Heart left ventricle (tissue), 16 donors: ENCODE measurements at regions not wholly inside any gene's neighbourhood (a gene's known extent, or its start where the extent isn't known, plus 50 kb on each side); places are given as distances from the start of the nearest gene placed in this dataset.
A peak's percentile ranks its signal among the peaks of the same experiment; 100 is the strongest.

Experiments
- ATAC-seq, 4 donors: fragments of 200-7000 bp; cut with Tn5 transposase; one replicate each; pipeline ENCODE4 v1.9.1; 2020 to 2022; ENCODE audit warnings: moderate library complexity in 4 of 4, mild to moderate bottlenecking in 3 of 4, moderate number of reproducible peaks in 1 of 4
- DNase-seq, 5 donors: peaks; one replicate each; pipeline ENCODE4 v3.0.0-alpha.2; 2020
- H3K27ac ChIP-seq, 12 donors: fragments of 200-600 bp; sonication (generic) in 4 of 12; one replicate each; pipeline versions ENCODE4 v1.5.0 to v1.8.0; 2016 to 2022; ENCODE audit warnings: mild to moderate bottlenecking in 2 of 12
- H3K27me3 ChIP-seq, 9 donors: fragments of 200-600 bp; sonication (generic) in 2 of 9; one replicate each; pipeline versions ENCODE4 v1.5.1 to v1.8.0; 2016 to 2022; ENCODE audit warnings: mild to moderate bottlenecking in 3 of 9
- H3K36me3 ChIP-seq, 9 donors: fragments of 200-600 bp; sonication (generic) in 2 of 9; one replicate each; pipeline versions ENCODE4 v1.5.0 to v1.8.0; 2018 to 2022; ENCODE audit warnings: mild to moderate bottlenecking in 2 of 9
- H3K4me1 ChIP-seq, 12 donors: fragments of 200-600 bp; sonication (generic) in 4 of 12; one replicate each; pipeline versions ENCODE4 v1.5.0 to v1.8.0; 2016 to 2022; ENCODE audit warnings: mild to moderate bottlenecking in 3 of 12
- H3K4me3 ChIP-seq, 12 donors: fragments of 200-600 bp; sonication (generic) in 4 of 12; one replicate each; pipeline versions ENCODE4 v1.5.0 to v1.8.0; 2017 to 2022; ENCODE audit warnings: mild to moderate bottlenecking in 9 of 12, moderate library complexity in 4 of 12
- H3K9me3 ChIP-seq, 12 donors: fragments of 200-600 bp; sonication (generic) in 4 of 12; one replicate each; pipeline versions ENCODE4 v1.5.0 to v1.8.0; 2016 to 2022; ENCODE audit warnings: mild to moderate bottlenecking in 1 of 12
- CTCF ChIP-seq, 12 donors: fragments of 200-600 bp; sonication (generic) in 4 of 12; IDR thresholded peaks; one replicate each; pipeline versions ENCODE4 v1.5.0 to v1.8.0; 2018 to 2022; ENCODE audit warnings: antibody characterized with exemption in 12 of 12, mild to moderate bottlenecking in 5 of 12
- POLR2A ChIP-seq, 2 donors: fragments of 450-650 bp; IDR thresholded peaks; one replicate each; pipeline ENCODE4 v1.6.1; 2017; ENCODE audit warnings: antibody characterized with exemption in 2 of 2, mild to moderate bottlenecking in 2 of 2, moderate library complexity in 2 of 2
- WGBS, 4 donors: extraction: QIAGEN DNeasy Blood & Tissue Kit in 2 of 4; methylation state at CpG; one replicate each; pipeline versions ENCODE4 v1.1.5 to v1.1.7; 2013 to 2018; 5-methylcytosine and 5-hydroxymethylcytosine counted together
- intact Hi-C, 10 donors: fragments of 100-400 bp; cut with DNase I; formaldehyde crosslinking; loops; one replicate each; pipeline versions ENCODE4 v1.11.1 to v1.14.2; 2022
- donor health status: ischemic (EF 13 %, LVEDD 7.1; RV severe dilation, severe dysfunction).
- donor health status: healthy with polysubstance abuse.
- donor health status: DM: no; HTN: yes; CAD: no.
- donor health status: DM: no; HTN: no; CAD: no.
- donor health status: ischemic (EF 25% LVEDD 6.9; RV normal size, moderate dysfunction).
- donor health status: ischemic (EF 25% LVEDD 5.7; RV mildly dilated, moderate dysfunction).
- donor health status: healthy.
- donor health status: DM: yes; HTN: yes; CAD: no.
- donor health status: ischemic (EF 35%, LVEDD 5.7; RV mildly dilated, moderate dysfunction).
- donor health status: nonischemic (EF 11% LVEDD 7.7; RV severe dilation, severe dysfunction).
- donor health status: DM: yes; HTN: yes; CAD: no.
- donor health status: PGD.
- donor health status: ischemic (EF 29% LVEDD 5.4; RV normal size, mild dysfunction).
- donor health status: nonischemic (EF 23%, LVEDD 6.1; RV moderate dilation, normal function).

- Histone ChIP-seq H3K27ac (peak overlapping the region in 10 of 12 donors; percentile 6 to 65 (median 49)), H3K36me3 (no peaks in the 10 kb centered on the region), H3K4me3 (peak overlapping the region in 9 of 12 donors; percentile 18 to 51 (median 34)), H3K27me3 (peaks cover 0 to 14% (median 3%) of the 10 kb centered on the region in 9 donors), H3K4me1 (peaks cover 0 to 25% (median 16%) of the 10 kb centered on the region in 12 donors), H3K9me3 (peaks cover 0 to 10% (median 2%) of the 10 kb centered on the region in 12 donors)
- TF ChIP-seq CTCF (IDR thresholded peaks at IDR 0.05) (peak; percentile 60 to 85 (median 72)), POLR2A (IDR thresholded peaks at IDR 0.05) (no peak)
- DNase-seq: peak; percentile 73 to 86 (median 80)
- peak; percentile 88 to 98 (median 96) for ATAC-seq
- 18 to 29% (median 20%) methylated on average over 11 of the region's 11 CpGs for WGBS, 4 donors
- intact Hi-C loops: loop anchor here in 8 of 10 donors (1.0 to 10.0 kb wide), 10 partner anchors 45 to 485 kb away; no protein-coding TSS in a partner anchor
Measured at GRCh38 chr12:65602610-65603295, 221.5 kb upstream of the HMGA2 start.

GRCh38 chr12:65603438-65604351, 220.6 kb upstream of the HMGA2 start:
- Histone ChIP-seq H3K4me1 (peaks cover 0 to 25% (median 16%) of the 10 kb centered on the region in 12 donors), H3K9me3 (peaks cover 0 to 13% (median 4%) of the 10 kb centered on the region in 12 donors), H3K27ac (peak overlapping the region in 10 of 12 donors; percentile 6 to 65 (median 49)), H3K36me3 (no peaks in the 10 kb centered on the region), H3K27me3 (peaks cover 0 to 14% (median 3%) of the 10 kb centered on the region in 9 donors), H3K4me3 (peak overlapping the region in 9 of 12 donors; percentile 18 to 51 (median 34))
- ATAC-seq (peak; percentile 79 to 88 (median 85)), DNase-seq (peak in 4 of 5 donors; percentile 36 to 52 (median 42))
- WGBS, 4 donors: 17 to 30% (median 22%) methylated on average over 8 of the region's 8 CpGs
- intact Hi-C loops: loop anchor here in 8 of 10 donors (2.0 to 10.0 kb wide), 9 partner anchors 46 to 484 kb away; no protein-coding TSS in a partner anchor
- TF ChIP-seq POLR2A (IDR thresholded peaks at IDR 0.05): no peak
- peak in 1 of 12 donors; percentile 6 for TF ChIP-seq CTCF (IDR thresholded peaks at IDR 0.05)

GRCh38 chr12:65605019-65605418, 219.3 kb upstream of the HMGA2 start:
- DNase-seq (no peak), ATAC-seq (no peak)
- Histone ChIP-seq H3K4me1 (peaks cover 0 to 25% (median 16%) of the 10 kb centered on the region in 12 donors), H3K27me3 (peaks cover 0 to 14% (median 0%) of the 10 kb centered on the region in 9 donors), H3K9me3 (peaks cover 0 to 13% (median 4%) of the 10 kb centered on the region in 12 donors), H3K27ac (no peak overlapping the region), H3K36me3 (no peaks in the 10 kb centered on the region), H3K4me3 (no peak overlapping the region)
- intact Hi-C loops: loop anchor here in 4 of 10 donors (10.0 kb wide), 4 partner anchors 50 to 480 kb away; no protein-coding TSS in a partner anchor
- WGBS, 4 donors: 37 to 53% (median 44%) methylated on average over 2 of the region's 2 CpGs
- TF ChIP-seq CTCF (IDR thresholded peaks at IDR 0.05) (no peak), POLR2A (IDR thresholded peaks at IDR 0.05) (no peak)
